ENCODE measurements at regions not wholly inside any gene's neighbourhood (a gene's known extent, or its start where the extent isn't known, plus 50 kb on each side); places are given as distances from the start of the nearest gene placed in this dataset.

GRCh38 chr20:60528141-60528540 lies 569.9 kb downstream of the CDH26 start:
- Histone ChIP-seq H3K36me3 (ENCODE audit: control insufficient read depth in 1 of 2, insufficient read depth in 2 of 2, low read length in 2 of 2) (no peaks in the 10 kb centered on the region), H3K4ac (ENCODE audit: low read depth, low read length) (no peak overlapping the region), H2AFZ (ENCODE audit: insufficient read depth, low read length, poor library complexity) (no peak overlapping the region), H3K18ac (ENCODE audit: low read length) (no peak overlapping the region), H4K8ac (ENCODE audit: low read depth, low read length) (no peak overlapping the region), H3K4me2 (ENCODE audit: low read length) (no peak overlapping the region), H2AK5ac (ENCODE audit: low read length) (no peak overlapping the region), H3K14ac (ENCODE audit: low read length) (no peak overlapping the region), H3K4me3 (ENCODE audit: low read depth, low read length) (no peak overlapping the region), H4K12ac (ENCODE audit: low read depth, low read length) (no peak overlapping the region), H2BK5ac (ENCODE audit: low read depth, low read length, poor library complexity) (no peak overlapping the region), H3K9ac (ENCODE audit: low read length) (no peak overlapping the region), H3K23ac (ENCODE audit: low read length) (no peak overlapping the region), H2BK120ac (ENCODE audit: insufficient read depth, low read length, poor library complexity) (no peak overlapping the region), H3K27ac (ENCODE audit: low read depth, low read length) (no peak overlapping the region), H3K27me3 (ENCODE audit: insufficient read depth, low read length) (no peaks in the 10 kb centered on the region), H3K9me3 (ENCODE audit: insufficient read depth, low read depth, low read length) (no peaks in the 10 kb centered on the region), H2BK12ac (ENCODE audit: low read length) (no peak overlapping the region), H3K4me1 (ENCODE audit: control insufficient read depth in 1 of 2, insufficient read depth in 2 of 2, low read length in 2 of 2) (no peaks in the 10 kb centered on the region), H3K79me1 (ENCODE audit: low read length) (no peaks in the 10 kb centered on the region), H3K79me2 (ENCODE audit: control insufficient read depth, insufficient read depth, low read length, poor library complexity) (no peaks in the 10 kb centered on the region), H4K91ac (ENCODE audit: low read depth, low read length) (no peak overlapping the region)
- no peak for DNase-seq
- no CpG with 5 or more reads among the region's 5 CpGs for WGBS (ENCODE audit: extremely low coverage, insufficient coverage, insufficient read length)

GRCh38 chr20:60529149-60529548 lies 570.9 kb downstream of the CDH26 start:
- Histone ChIP-seq H4K8ac (ENCODE audit: low read depth, low read length) (no peak overlapping the region), H3K27me3 (ENCODE audit: insufficient read depth, low read length) (no peaks in the 10 kb centered on the region), H2BK5ac (ENCODE audit: low read depth, low read length, poor library complexity) (no peak overlapping the region), H3K4ac (ENCODE audit: low read depth, low read length) (no peak overlapping the region), H2BK12ac (ENCODE audit: low read length) (no peak overlapping the region), H3K9ac (ENCODE audit: low read length) (no peak overlapping the region), H3K36me3 (ENCODE audit: control insufficient read depth in 1 of 2, insufficient read depth in 2 of 2, low read length in 2 of 2) (no peaks in the 10 kb centered on the region), H3K4me2 (ENCODE audit: low read length) (no peak overlapping the region), H3K9me3 (ENCODE audit: insufficient read depth, low read depth, low read length) (no peaks in the 10 kb centered on the region), H3K4me1 (ENCODE audit: control insufficient read depth in 1 of 2, insufficient read depth in 2 of 2, low read length in 2 of 2) (no peaks in the 10 kb centered on the region), H3K4me3 (ENCODE audit: low read depth, low read length) (no peak overlapping the region), H3K79me2 (ENCODE audit: control insufficient read depth, insufficient read depth, low read length, poor library complexity) (no peaks in the 10 kb centered on the region), H4K12ac (ENCODE audit: low read depth, low read length) (no peak overlapping the region), H3K18ac (ENCODE audit: low read length) (no peak overlapping the region), H3K27ac (ENCODE audit: low read depth, low read length) (no peak overlapping the region), H2BK120ac (ENCODE audit: insufficient read depth, low read length, poor library complexity) (no peak overlapping the region), H2AK5ac (ENCODE audit: low read length) (no peak overlapping the region), H4K91ac (ENCODE audit: low read depth, low read length) (no peak overlapping the region), H3K14ac (ENCODE audit: low read length) (no peak overlapping the region), H2AFZ (ENCODE audit: insufficient read depth, low read length, poor library complexity) (no peak overlapping the region), H3K23ac (ENCODE audit: low read length) (no peak overlapping the region), H3K79me1 (ENCODE audit: low read length) (no peaks in the 10 kb centered on the region)
- DNase-seq: no peak
- no CpG with 5 or more reads among the region's 5 CpGs for WGBS (ENCODE audit: extremely low coverage, insufficient coverage, insufficient read length)

- Histone ChIP-seq H3K36me3 (ENCODE audit: control insufficient read depth in 1 of 2, insufficient read depth in 2 of 2, low read length in 2 of 2) (no peaks in the 10 kb centered on the region), H3K4me3 (ENCODE audit: low read depth, low read length) (no peak overlapping the region), H3K23ac (ENCODE audit: low read length) (no peak overlapping the region), H4K12ac (ENCODE audit: low read depth, low read length) (no peak overlapping the region), H3K4me2 (ENCODE audit: low read length) (no peak overlapping the region), H3K79me1 (ENCODE audit: low read length) (no peaks in the 10 kb centered on the region), H2BK5ac (ENCODE audit: low read depth, low read length, poor library complexity) (no peak overlapping the region), H3K79me2 (ENCODE audit: control insufficient read depth, insufficient read depth, low read length, poor library complexity) (no peaks in the 10 kb centered on the region), H3K27me3 (ENCODE audit: insufficient read depth, low read length) (no peaks in the 10 kb centered on the region), H4K91ac (ENCODE audit: low read depth, low read length) (no peak overlapping the region), H3K9me3 (ENCODE audit: insufficient read depth, low read depth, low read length) (no peaks in the 10 kb centered on the region), H2AK5ac (ENCODE audit: low read length) (no peak overlapping the region), H3K9ac (ENCODE audit: low read length) (no peak overlapping the region), H3K4ac (ENCODE audit: low read depth, low read length) (no peak overlapping the region), H3K27ac (ENCODE audit: low read depth, low read length) (no peak overlapping the region), H3K14ac (ENCODE audit: low read length) (no peak overlapping the region), H2BK12ac (ENCODE audit: low read length) (no peak overlapping the region), H3K4me1 (ENCODE audit: control insufficient read depth in 1 of 2, insufficient read depth in 2 of 2, low read length in 2 of 2) (no peaks in the 10 kb centered on the region), H3K18ac (ENCODE audit: low read length) (no peak overlapping the region), H2BK120ac (ENCODE audit: insufficient read depth, low read length, poor library complexity) (no peak overlapping the region), H2AFZ (ENCODE audit: insufficient read depth, low read length, poor library complexity) (no peak overlapping the region), H4K8ac (ENCODE audit: low read depth, low read length) (no peak overlapping the region)
- no CpG with 5 or more reads among the region's 3 CpGs for WGBS (ENCODE audit: extremely low coverage, insufficient coverage, insufficient read length)
- no peak for DNase-seq
These were observed 577.0 kb downstream of the CDH26 start for GRCh38 chr20:60535211-60535610.

- Histone ChIP-seq H3K4ac (ENCODE audit: low read depth, low read length) (no peak overlapping the region), H3K79me2 (ENCODE audit: control insufficient read depth, insufficient read depth, low read length, poor library complexity) (no peaks in the 10 kb centered on the region), H3K79me1 (ENCODE audit: low read length) (no peaks in the 10 kb centered on the region), H2AK5ac (ENCODE audit: low read length) (no peak overlapping the region), H3K18ac (ENCODE audit: low read length) (no peak overlapping the region), H3K4me3 (ENCODE audit: low read depth, low read length) (no peak overlapping the region), H3K27me3 (ENCODE audit: insufficient read depth, low read length) (no peaks in the 10 kb centered on the region), H4K8ac (ENCODE audit: low read depth, low read length) (no peak overlapping the region), H3K9me3 (ENCODE audit: insufficient read depth, low read depth, low read length) (no peaks in the 10 kb centered on the region), H2AFZ (ENCODE audit: insufficient read depth, low read length, poor library complexity) (no peak overlapping the region), H3K4me2 (ENCODE audit: low read length) (no peak overlapping the region), H3K23ac (ENCODE audit: low read length) (no peak overlapping the region), H2BK120ac (ENCODE audit: insufficient read depth, low read length, poor library complexity) (no peak overlapping the region), H4K91ac (ENCODE audit: low read depth, low read length) (no peak overlapping the region), H3K36me3 (ENCODE audit: control insufficient read depth in 1 of 2, insufficient read depth in 2 of 2, low read length in 2 of 2) (no peaks in the 10 kb centered on the region), H3K9ac (ENCODE audit: low read length) (no peak overlapping the region), H2BK12ac (ENCODE audit: low read length) (no peak overlapping the region), H3K27ac (ENCODE audit: low read depth, low read length) (no peak overlapping the region), H2BK5ac (ENCODE audit: low read depth, low read length, poor library complexity) (no peak overlapping the region), H4K12ac (ENCODE audit: low read depth, low read length) (no peak overlapping the region), H3K14ac (ENCODE audit: low read length) (no peak overlapping the region), H3K4me1 (ENCODE audit: control insufficient read depth in 1 of 2, insufficient read depth in 2 of 2, low read length in 2 of 2) (no peaks in the 10 kb centered on the region)
- no peak for DNase-seq
- no CpG with 5 or more reads among the region's 3 CpGs for WGBS (ENCODE audit: extremely low coverage, insufficient coverage, insufficient read length)
These were observed 582.4 kb downstream of the CDH26 start for GRCh38 chr20:60540591-60540990.
